ENCODE measurements at regions not wholly inside any gene's neighbourhood (a gene's known extent, or its start where the extent isn't known, plus 50 kb on each side); places are given as distances from the start of the nearest gene placed in this dataset.

DNA sequence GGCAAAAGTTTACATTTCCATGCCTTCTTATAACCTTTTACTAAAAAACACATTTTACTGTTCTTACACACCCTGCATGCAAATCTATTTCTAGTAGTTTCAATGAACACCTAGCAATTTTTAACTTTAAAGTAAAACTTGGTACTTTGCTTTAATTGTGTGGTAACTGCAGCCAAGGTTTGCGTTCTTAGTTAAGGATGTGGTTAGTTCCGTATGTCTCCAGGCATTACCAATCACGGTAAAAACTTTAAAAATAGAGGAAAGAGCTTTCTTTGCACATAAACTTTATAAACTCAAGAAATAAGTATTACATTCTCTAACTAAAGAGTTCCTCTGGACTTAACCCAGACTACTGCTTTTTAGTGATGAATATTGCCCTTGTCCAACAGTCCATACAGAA is 795.2 kb downstream of the SLC16A7 start:
- no peak for DNase-seq

GRCh38 chr12:60391791-60392190 is 796.0 kb downstream of the SLC16A7 start:
- DNase-seq = no peak

DNA sequence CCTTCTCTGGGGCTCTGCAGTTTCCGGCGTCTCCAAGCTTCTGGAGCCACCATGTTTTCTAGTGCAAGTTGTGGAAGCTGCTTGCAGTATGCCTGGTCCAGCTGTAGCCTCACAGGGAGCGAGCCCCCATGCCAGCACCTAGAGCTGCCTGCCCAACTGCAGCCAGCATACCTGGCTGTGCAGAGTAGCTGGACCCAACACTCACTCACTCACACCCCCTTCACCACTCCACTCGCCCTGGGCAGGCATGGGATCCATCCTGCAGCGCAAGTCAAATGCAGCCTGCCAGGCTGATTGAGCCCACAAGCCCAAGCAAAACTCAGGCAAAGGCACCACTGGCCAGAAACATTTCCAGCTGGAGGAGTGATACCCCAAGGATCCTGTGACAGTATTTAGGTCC is 797.3 kb downstream of the SLC16A7 start:
- DNase-seq = no peak

GRCh38 chr12:60394665-60395064 is 798.8 kb downstream of the SLC16A7 start:
- no peak for DNase-seq

DNA sequence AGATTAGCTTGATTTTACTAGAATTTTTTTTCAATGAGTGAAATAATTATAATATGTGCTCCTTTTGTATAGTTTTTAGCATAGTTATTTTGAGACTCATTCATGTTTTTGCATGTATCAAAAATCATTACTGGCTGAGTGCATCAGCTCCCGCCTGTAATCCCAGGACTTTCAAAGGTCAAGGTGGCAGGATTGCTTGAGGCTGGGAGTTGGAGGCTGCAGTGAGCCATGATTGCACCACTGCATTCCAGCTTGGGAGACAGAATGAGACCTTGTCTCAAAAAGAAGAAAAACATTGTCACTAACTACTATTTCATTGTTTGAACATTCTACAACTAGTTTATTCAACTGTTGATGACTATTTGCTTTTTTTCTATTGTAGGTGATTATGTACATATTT is 802.7 kb downstream of the SLC16A7 start:
- no peak for DNase-seq

DNA sequence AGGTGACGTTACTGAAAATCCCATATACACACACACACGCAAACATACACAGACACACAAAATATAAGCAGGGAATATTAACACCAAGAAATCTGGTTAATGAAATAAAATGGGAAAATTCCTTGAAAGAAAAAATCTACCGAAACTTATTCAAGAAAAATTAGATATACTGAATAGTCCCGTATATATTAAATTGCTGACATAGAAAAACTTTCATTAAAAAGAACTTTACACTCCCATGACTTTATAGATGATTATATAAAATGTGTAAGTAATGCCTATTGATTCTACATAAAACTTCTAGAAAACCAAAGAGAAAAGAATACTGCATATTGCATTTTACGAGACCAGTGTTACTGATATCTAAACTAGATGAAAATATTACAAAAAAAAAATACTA is 803.2 kb downstream of the SLC16A7 start:
- DNase-seq = no peak

DNA sequence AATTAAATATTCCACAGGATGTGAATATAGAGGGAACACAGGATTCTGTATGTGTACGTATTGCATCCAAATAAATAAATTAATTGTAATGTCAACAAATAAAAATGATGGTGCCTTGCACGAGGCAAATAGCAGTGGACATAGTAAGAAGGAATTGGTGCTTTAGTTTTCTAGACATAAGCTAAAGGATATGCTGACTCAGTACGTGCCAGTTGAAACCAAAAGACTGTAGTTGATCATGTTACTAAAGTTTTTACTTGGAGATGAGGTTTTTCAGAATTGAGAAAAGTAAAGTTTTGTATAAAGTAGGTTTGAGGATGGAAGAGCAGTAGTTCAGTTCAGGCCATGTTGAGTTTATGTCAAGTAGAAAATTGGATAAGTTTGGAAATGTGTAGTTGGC is 807.2 kb downstream of the SLC16A7 start:
- DNase-seq = no peak

- no peak for DNase-seq
Observed at GRCh38 chr12:60415351-60415750, 819.5 kb downstream of the SLC16A7 start.

DNA sequence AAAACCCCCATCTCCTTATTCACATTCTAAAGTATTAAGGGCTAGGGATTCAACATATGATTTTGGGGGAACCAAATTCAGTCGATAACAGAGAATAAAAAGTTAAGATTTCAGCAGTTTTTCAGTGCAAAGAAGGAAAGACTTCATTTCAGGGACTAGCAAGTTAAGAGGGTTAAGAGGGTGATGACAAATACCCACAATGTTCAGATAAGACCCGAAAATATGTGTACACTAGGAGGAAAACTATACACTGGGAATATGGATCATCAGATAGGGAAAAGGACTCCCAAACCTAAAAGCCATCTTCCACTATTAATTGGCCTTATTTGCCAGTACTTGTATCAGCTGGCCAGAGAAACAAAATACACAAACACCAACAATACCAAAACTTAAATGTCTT is 824.2 kb downstream of the SLC16A7 start:
- DNase-seq = no peak

GRCh38 chr12:60421741-60422140 is 825.9 kb downstream of the SLC16A7 start:
- no peak for DNase-seq

DNA sequence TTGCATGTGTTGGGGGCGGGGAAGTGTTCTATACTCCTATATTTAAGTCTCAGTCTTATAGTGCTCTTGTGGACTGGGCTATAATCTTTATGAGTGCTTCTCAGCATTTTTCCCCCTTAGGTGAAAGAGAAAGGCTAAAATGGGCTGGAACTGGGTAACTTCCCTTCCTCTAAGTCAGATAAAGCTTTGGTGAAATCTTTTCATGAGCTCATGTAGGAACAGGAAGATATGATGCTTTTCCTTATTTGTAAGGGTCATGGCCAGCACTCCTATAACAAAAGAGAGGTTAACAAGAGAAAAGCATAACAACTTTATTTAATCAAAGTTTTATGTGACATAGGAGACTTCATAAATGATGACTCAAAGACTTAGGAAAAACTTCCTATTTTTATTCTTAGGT is 841.5 kb downstream of the SLC16A7 start:
- DNase-seq = no peak

DNA sequence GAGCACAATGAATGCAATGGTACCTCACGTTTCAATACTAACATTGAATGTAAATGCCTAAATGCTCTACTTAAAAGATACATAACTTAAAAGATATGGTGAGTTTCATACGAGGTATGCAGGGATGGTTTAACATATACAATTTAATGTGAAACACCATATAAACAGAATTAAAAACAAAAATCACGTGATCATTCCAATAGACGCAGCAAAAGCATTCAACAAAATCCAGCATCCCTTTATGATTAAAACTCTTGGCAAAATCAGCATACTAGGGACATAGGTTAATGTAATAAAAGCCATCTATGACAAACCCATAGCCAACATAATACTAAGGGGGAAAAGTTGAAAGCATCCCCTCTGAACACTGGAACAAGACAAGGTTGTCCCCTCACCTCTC is 845.7 kb downstream of the SLC16A7 start:
- DNase-seq = no peak

DNA sequence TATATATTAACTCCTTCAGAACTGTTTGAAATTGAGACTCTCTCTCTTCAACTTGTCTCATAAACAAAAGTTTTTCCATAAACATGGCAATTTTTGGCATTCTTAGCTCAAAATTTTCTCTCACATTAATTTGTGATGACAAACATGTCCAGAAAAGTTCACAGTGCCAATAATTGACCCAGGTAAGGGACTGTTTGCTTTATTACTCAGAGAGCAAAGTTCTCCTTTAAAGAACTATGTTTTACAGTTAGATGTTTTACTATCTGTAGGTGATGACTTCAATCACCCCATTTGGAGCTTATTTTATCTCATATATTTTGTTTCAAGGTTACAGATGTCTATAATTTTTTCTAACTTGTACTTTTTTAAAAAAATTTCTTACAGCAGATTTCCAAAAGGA is 855.6 kb downstream of the SLC16A7 start:
- no peak for DNase-seq

DNA sequence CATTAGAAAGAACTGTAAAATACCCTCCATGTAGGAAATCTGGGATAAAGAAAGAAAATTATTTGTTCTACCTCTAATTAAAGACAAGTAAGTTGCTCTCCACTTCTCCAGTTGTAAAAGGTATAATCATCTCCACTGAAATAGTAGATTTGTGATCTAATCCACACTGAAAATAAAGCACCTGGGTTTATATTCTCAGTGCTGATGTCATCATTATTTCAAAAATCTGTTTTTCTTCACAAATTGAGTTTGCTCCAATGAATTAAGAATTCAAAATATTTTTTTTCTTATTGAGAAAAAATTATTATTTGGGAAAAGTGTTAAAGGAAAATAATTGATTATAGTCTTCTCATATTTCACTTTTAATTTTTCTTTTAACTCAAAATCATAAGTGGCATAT is 869.2 kb downstream of the SLC16A7 start:
- DNase-seq = no peak

DNA sequence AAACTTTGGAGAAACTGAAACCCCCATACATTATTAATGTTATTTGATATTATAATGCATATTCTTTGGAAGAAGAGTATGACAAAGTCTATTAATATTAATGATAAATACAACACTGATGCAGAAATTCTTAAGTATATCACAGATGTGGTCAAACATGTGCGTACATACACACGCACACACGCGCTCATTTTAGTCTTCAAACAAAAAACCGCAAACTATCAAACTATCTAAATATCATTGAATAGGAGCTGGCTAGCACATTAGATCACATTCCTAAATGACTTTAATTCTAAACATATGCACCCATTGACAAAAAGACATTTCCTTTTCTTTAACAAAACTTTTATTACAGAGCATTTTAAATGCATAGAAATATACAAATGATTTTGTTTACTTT is 872.7 kb downstream of the SLC16A7 start:
- DNase-seq = no peak

- no peak for DNase-seq
Observed at GRCh38 chr12:60475825-60476224, 880.0 kb downstream of the SLC16A7 start.

DNA sequence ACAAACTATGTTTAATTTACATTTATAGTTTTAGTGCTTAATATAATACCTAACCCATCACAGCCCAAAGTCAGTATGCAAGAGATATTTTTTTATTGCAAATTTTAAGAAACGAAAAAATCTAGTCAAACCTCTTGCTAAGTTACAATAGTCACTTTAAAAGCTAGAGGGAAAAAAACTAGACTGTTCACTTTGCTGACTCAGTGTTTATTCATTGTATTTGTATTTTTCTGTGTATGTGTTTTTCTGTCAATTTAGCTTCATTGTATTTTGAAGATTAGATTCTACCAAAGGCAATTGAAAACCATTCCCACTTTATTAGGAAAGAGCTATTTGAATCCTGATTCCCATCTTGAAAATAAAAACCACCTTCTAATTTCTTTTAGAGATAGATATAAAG is 891.5 kb downstream of the SLC16A7 start:
- DNase-seq = no peak

DNA sequence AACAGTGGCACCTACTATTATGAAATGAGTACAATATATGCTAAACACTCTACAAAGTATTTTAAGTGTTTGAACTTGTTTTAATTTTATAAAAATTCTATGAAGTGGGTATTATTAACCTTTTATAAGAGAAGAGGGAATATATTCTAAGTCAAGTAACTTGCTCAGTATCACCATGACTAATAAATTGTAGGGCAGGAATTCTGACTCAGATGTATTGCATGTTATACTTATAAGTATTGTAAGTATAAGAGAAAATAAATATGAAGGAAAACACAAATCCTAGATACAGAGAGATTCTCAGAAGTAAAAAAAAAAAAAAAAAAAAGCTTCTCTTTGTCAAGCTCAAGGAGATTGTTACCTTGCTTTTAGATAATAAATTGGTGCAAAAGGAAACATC is 893.2 kb downstream of the SLC16A7 start:
- no peak for DNase-seq

DNA sequence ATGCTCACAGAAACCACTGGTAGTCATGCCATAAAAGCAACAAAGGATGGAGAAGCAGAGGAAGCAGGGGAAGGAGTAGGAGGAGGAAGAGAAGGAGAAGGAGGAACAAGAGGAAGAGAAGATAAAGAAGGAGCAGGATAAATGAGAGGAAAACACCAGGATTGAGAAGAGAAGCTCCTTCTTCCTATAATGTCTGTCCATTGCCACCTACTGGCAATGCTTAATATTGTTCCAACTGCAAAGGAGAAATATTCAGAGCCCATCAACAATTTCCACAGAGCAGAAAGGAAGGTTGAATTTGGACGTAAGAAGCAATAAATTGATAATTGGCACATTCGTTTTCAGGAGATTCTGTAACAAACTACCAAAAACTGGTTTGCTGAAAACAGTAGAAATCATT is 898.4 kb downstream of the SLC16A7 start:
- DNase-seq = no peak

DNA sequence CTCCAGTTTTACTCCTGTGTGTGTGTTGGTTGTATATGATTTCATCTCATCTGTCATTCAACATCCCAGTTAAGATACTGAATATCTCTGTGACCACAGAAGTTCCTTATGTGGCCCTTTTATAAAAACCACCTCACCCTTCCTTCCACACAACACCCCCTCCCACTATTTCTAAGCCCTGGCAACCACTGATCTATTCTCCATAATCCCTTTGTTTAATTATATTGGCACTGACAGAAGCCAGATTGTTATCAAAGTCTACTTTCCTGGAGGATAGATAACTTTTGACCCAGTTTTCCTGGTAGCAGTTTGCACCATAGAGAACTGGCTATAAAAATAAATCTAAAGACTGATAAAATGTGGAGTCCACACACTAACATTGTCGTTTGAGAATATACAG is 902.8 kb downstream of the SLC16A7 start:
- DNase-seq = no peak

DNA sequence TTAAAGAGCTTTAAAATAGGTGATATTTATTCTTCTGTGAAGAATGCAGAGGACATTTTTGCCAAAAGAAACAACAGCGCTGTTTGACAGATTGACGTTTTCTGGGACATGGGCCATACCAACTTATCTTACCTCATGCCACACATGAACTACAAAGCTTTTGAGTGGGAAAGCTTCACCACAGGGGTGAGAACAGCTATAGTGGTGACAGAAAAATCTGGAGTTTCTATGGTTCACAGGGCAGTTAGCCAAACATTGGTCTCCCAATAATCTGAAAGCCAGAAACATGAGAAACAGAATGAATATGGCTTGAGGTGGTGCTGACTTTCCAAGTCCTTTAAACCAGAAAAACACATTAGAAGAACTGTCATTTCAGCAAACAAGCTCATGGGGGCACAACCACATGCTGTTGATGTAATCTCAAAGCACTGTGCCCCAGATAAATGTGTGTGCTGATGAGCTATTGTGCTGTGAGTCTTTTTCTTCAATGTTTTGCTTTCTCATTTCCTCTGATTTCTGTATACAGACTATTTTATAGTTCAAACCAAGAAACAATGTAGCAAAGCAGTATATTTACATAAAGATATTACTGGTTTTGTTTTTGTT is 905.4 kb downstream of the SLC16A7 start:
- no peak for DNase-seq

GRCh38 chr12:60522684-60523400 is 927.0 kb downstream of the SLC16A7 start:
- DNase-seq = no peak

GRCh38 chr12:60529261-60529660 is 933.4 kb downstream of the SLC16A7 start:
- DNase-seq = no peak

DNA sequence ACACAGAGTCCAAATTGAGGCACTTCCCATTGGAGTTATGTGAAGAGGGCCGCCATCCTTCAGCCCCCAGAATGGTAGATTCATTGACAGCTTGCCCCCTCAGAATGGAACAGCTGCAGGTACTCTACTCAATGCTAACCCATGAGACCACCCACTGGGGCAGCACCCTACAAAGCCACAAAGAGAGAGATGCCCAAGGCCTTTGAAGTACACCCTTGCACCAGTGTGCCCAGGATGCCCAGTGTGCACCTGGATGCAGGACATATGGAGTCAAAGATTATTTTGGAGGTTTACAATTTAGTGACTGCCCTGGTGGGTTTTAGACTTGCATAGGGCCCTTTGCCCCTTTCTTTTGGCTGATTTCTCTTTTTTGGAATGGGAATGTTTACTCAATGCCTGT is 933.9 kb downstream of the SLC16A7 start:
- no peak for DNase-seq

DNA sequence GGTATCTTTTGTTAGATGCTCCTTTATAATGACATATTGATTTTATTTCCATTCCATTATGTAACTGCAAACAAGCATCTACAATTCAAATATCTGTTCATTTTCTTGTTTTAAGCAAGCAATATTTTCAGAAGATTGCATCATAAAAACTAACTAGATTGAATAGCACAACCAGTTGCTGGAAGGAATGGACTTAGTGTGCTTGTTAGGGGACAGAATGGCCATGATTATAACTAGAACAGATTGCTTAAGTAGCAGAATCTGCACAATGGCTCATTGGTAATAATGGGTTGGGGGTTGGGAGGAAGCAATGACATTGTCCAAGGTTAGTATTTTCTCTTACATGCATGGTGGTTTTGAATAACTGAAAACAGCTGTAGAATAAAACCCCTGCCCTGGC is 939.5 kb downstream of the SLC16A7 start:
- no peak for DNase-seq
